OCI-LY3 (cell line): ENCODE measurements at regions not wholly inside any gene's neighbourhood (a gene's known extent, or its start where the extent isn't known, plus 50 kb on each side); places are given as distances from the start of the nearest gene placed in this dataset.

Source experiments
- H2AFZ ChIP-seq: fragments of 200-600, 300-600 bp; shearing (Covaris generic); 2 replicates; pipeline ENCODE4 v1.6.0; 2014; ENCODE audit warnings: antibody characterized with exemption, low read depth, low read length
- H3K27ac ChIP-seq: fragments of 200-600, 300-600 bp; sonication (generic); 2 replicates; pipeline ENCODE4 v1.5.1; 2014; ENCODE audit warnings: mild to moderate bottlenecking, low read length, moderate library complexity, mixed read lengths
- H3K27me3 ChIP-seq: fragments of 200-600, 300-600 bp; sonication (generic); 2 replicates; pipeline ENCODE4 v1.6.1; 2014; ENCODE audit warnings: low read depth, low read length, mixed read lengths
- H3K36me3 ChIP-seq: fragments of 200-600, 300-600 bp; sonication (generic); replicated peaks from 2 replicates; pipeline ENCODE3; 2014; ENCODE audit warnings: low read depth, low read length, mixed read lengths
- H3K4me1 ChIP-seq: fragments of 300-600, 200-600 bp; sonication (generic); 2 replicates; pipeline ENCODE4 v1.6.1; 2014; ENCODE audit warnings: low read length, mixed read lengths
- H3K4me2 ChIP-seq: fragments of 200-600, 300-600 bp; sonication (generic); 2 replicates; pipeline ENCODE4 v1.6.1; 2014; ENCODE audit warnings: low read length, mixed read lengths
- H3K4me3 ChIP-seq: fragments of 300-600, 200-600 bp; sonication (generic); 2 replicates; pipeline ENCODE4 v1.5.1; 2014; ENCODE audit warnings: antibody characterized with exemption, mild to moderate bottlenecking, low read length, moderate library complexity
- H3K79me2 ChIP-seq: fragments of 300-600, 200-600 bp; shearing (Covaris generic); 2 replicates; pipeline ENCODE4 v1.6.1; 2014; ENCODE audit warnings: mild to moderate bottlenecking, low read length, mixed read lengths
- H3K9ac ChIP-seq: fragments of 300-600, 200-600 bp; shearing (Covaris generic); 2 replicates; pipeline ENCODE4 v1.6.0; 2014; ENCODE audit warnings: mild to moderate bottlenecking, low read length, moderate library complexity
- H3K9me3 ChIP-seq: fragments of 200-600, 300-600 bp; shearing (Covaris generic); 2 replicates; pipeline ENCODE4 v1.6.1; 2014; ENCODE audit warnings: low read length, mixed read lengths; ENCODE audit not compliant: insufficient read depth
- H4K20me1 ChIP-seq: fragments of 200-600, 300-600 bp; sonication (generic); 2 replicates; pipeline ENCODE4 v1.6.1; 2016; ENCODE audit warnings: low read length, mixed read lengths; ENCODE audit not compliant: insufficient read depth
- EZH2phosphoT487 ChIP-seq: fragments of 200-600 bp; shearing (Covaris generic); IDR thresholded peaks from 2 replicates; pipeline ENCODE4 v1.6.1; 2018; ENCODE audit warnings: antibody characterized with exemption, mixed run types, low read depth
- TF ChIP-seq, protein P1 (sequence below): fragments of 200-600, 300-600 bp; sonication (generic); IDR thresholded peaks from 2 replicates; pipeline ENCODE4 v1.5.1; 2014; ENCODE audit warnings: antibody characterized with exemption, low read length, low read depth

DNA sequence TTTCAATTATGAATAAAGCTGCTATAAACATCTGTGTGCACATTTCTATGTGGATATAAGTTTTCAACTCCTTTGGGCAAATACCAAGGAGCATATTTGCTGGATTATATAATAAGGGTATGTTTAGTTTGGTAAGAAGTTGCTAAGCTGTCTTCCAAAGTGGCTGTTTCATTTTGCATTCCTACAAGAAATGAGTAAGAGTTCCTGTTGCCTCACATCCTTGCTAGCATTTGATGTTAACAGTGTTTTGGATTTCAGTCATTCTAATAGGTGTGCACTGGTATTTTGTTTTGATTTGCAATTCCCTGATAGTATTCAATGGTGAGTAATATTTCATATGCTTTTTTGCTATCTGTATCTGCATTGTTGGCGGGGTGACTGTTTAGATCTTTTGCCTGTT is 120.7 kb upstream of the MDFIC2 start:
- Histone ChIP-seq H2AFZ (no peak overlapping the region), H3K4me2 (no peak overlapping the region), H3K27me3 (no peaks in the 10 kb centered on the region), H4K20me1 (no peaks in the 10 kb centered on the region), H3K27ac (no peak overlapping the region), H3K36me3 (no peaks in the 10 kb centered on the region), H3K9ac (no peak overlapping the region), H3K9me3 (no peaks in the 10 kb centered on the region; the same call in 1 of the 2 replicates), H3K4me1 (no peaks in the 10 kb centered on the region), H3K4me3 (no peak overlapping the region), H3K79me2 (no peaks in the 10 kb centered on the region)
- TF ChIP-seq EZH2phosphoT487: no peak
- TF ChIP-seq, protein P1, sequence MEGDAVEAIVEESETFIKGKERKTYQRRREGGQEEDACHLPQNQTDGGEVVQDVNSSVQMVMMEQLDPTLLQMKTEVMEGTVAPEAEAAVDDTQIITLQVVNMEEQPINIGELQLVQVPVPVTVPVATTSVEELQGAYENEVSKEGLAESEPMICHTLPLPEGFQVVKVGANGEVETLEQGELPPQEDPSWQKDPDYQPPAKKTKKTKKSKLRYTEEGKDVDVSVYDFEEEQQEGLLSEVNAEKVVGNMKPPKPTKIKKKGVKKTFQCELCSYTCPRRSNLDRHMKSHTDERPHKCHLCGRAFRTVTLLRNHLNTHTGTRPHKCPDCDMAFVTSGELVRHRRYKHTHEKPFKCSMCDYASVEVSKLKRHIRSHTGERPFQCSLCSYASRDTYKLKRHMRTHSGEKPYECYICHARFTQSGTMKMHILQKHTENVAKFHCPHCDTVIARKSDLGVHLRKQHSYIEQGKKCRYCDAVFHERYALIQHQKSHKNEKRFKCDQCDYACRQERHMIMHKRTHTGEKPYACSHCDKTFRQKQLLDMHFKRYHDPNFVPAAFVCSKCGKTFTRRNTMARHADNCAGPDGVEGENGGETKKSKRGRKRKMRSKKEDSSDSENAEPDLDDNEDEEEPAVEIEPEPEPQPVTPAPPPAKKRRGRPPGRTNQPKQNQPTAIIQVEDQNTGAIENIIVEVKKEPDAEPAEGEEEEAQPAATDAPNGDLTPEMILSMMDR: no peak

GRCh38 chr3:70431911-70432310 is 119.5 kb upstream of the MDFIC2 start:
- no peak overlapping the region for H3K9ac ChIP-seq

DNA sequence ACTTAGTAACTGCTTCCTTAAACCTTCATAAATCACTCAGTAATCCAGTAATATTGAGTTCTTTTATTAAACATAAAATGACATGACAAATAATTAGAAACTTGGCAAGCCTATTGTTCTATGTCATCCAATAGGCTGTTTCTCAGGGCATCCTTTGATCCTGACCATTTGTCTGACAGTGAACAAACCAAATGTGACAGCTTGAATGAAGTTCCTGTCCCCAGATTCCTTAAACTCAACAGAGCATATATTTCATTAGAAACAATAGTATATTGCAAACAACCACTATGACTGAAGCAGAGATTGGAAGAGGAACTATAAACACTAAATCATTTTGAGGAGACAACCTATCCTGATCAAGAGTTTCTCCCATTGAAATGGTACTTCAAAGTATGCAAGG is 113.6 kb upstream of the MDFIC2 start:
- Histone ChIP-seq H2AFZ (no peak overlapping the region), H3K9me3 (no peaks in the 10 kb centered on the region; the same call in 1 of the 2 replicates), H3K4me2 (no peak overlapping the region), H3K36me3 (no peaks in the 10 kb centered on the region), H3K4me1 (no peaks in the 10 kb centered on the region), H3K4me3 (no peak overlapping the region), H3K27me3 (no peaks in the 10 kb centered on the region), H3K27ac (no peak overlapping the region), H4K20me1 (no peaks in the 10 kb centered on the region), H3K79me2 (no peaks in the 10 kb centered on the region), H3K9ac (no peak overlapping the region)
- TF ChIP-seq, protein P1: no peak
- no peak for TF ChIP-seq EZH2phosphoT487

More at GRCh38 chr3:70431911-70432310, 119.5 kb upstream of the MDFIC2 start:
- Histone ChIP-seq H3K4me1 (no peaks in the 10 kb centered on the region), H2AFZ (no peak overlapping the region), H3K27ac (no peak overlapping the region), H3K9me3 (no peaks in the 10 kb centered on the region; the same call in 1 of the 2 replicates), H3K4me2 (no peak overlapping the region), H3K79me2 (no peaks in the 10 kb centered on the region), H3K4me3 (no peak overlapping the region), H4K20me1 (no peaks in the 10 kb centered on the region), H3K36me3 (no peaks in the 10 kb centered on the region), H3K27me3 (no peaks in the 10 kb centered on the region)
- TF ChIP-seq EZH2phosphoT487: no peak
- TF ChIP-seq, protein P1: no peak

- no peak overlapping the region for H3K4me3 ChIP-seq
- H2AFZ ChIP-seq: no peak overlapping the region
- H3K36me3 ChIP-seq: no peaks in the 10 kb centered on the region
- H3K4me2 ChIP-seq: no peak overlapping the region
- H3K9me3 ChIP-seq: no peaks in the 10 kb centered on the region
- TF ChIP-seq EZH2phosphoT487: no peak
- TF ChIP-seq, protein P1: no peak
- H4K20me1 ChIP-seq: no peaks in the 10 kb centered on the region
- H3K79me2 ChIP-seq: no peaks in the 10 kb centered on the region
- H3K27me3 ChIP-seq: peaks cover 5% of the 10 kb centered on the region; the same call in 1 of the 2 replicates
- no peaks in the 10 kb centered on the region for H3K4me1 ChIP-seq
- H3K9ac ChIP-seq: no peak overlapping the region
- no peak overlapping the region for H3K27ac ChIP-seq
These were observed 109.1 kb upstream of the MDFIC2 start for GRCh38 chr3:70421506-70421905.
